PC-9 (cell line): ENCODE measurements at regions not wholly inside any gene's neighbourhood (a gene's known extent, or its start where the extent isn't known, plus 50 kb on each side); places are given as distances from the start of the nearest gene placed in this dataset.

ENCODE experiments used
- BruUV-seq: library from RNA; stranded (reverse); fragments of 400-500 nt; replicated peaks from 2 replicates; lab custom pipeline; 2021; lab: Mats Ljungman, UMichigan
- CTCF ChIA-PET: fragments of 300-600 bp; sonication (Branson Sonifier 250); formaldehyde crosslinking; loops from one replicate; lab custom pipeline; 2022; ENCODE audit warnings: antibody characterized with exemption; lab: Charles Lee
- POLR2A ChIA-PET: fragments of 300-600 bp; sonication (Branson Sonifier 250); formaldehyde crosslinking; loops from one replicate; lab custom pipeline; 2022; ENCODE audit warnings: antibody characterized with exemption; ENCODE audit not compliant: unreplicated experiment; lab: Charles Lee
- DNase-seq, 2 experiments: peaks; one replicate each; pipeline versions ENCODE4 v3.0.0 to v3.0.0-alpha.2; 2015 to 2022; ENCODE audit warnings: mixed read lengths in 1 of 2
- H2AFZ ChIP-seq: fragments of 200-600 bp; sonication (generic); 2 replicates; pipeline ENCODE4 v1.8.1; 2017; ENCODE audit warnings: antibody characterized with exemption
- H3F3A ChIP-seq: fragments of 200-600 bp; sonication (generic); 2 replicates; pipeline ENCODE4 v1.8.1; 2017; ENCODE audit warnings: antibody characterized with exemption, mild to moderate bottlenecking, low read depth; ENCODE audit not compliant: insufficient read depth
- H3K27ac ChIP-seq: fragments of 200-600 bp; sonication (generic); 2 replicates; pipeline ENCODE4 v1.6.1; 2016; ENCODE audit warnings: mixed run types
- H3K27me3 ChIP-seq: fragments of 200-600 bp; sonication (generic); 2 replicates; pipeline ENCODE4 v1.6.1; 2016; ENCODE audit warnings: low read depth, mixed run types; ENCODE audit not compliant: insufficient read depth
- H3K36me3 ChIP-seq: fragments of 200-600 bp; sonication (generic); 2 replicates; pipeline ENCODE4 v1.6.1; 2016; ENCODE audit warnings: low read depth, mixed run types
- H3K4me1 ChIP-seq: fragments of 200-600 bp; sonication (generic); replicated peaks from 2 replicates; pipeline ENCODE4 v1.6.1; 2016; ENCODE audit warnings: mixed run types; ENCODE audit not compliant: insufficient read depth
- H3K4me2 ChIP-seq: fragments of 200-600 bp; sonication (generic); 2 replicates; pipeline ENCODE4 v1.6.1; 2017; ENCODE audit warnings: mixed run types
- H3K4me3 ChIP-seq: fragments of 200-600 bp; sonication (generic); 2 replicates; pipeline ENCODE4 v1.6.1; 2016; ENCODE audit warnings: mixed run types
- H3K79me2 ChIP-seq: fragments of 200-600 bp; sonication (generic); 2 replicates; pipeline ENCODE4 v1.6.1; 2017; ENCODE audit warnings: low read depth, mixed run types
- H3K9me2 ChIP-seq: fragments of 200-600 bp; sonication (generic); 2 replicates; pipeline ENCODE4 v1.8.1; 2017; ENCODE audit warnings: mild to moderate bottlenecking; ENCODE audit not compliant: insufficient read depth
- H3K9me3 ChIP-seq: fragments of 200-600 bp; sonication (generic); 2 replicates; pipeline ENCODE4 v1.8.1; 2016; ENCODE audit warnings: low read depth; ENCODE audit not compliant: insufficient read depth
- H4K20me1 ChIP-seq: fragments of 200-600 bp; sonication (generic); 2 replicates; pipeline ENCODE4 v1.8.1; 2017; ENCODE audit not compliant: insufficient read depth
- EZH2 ChIP-seq: fragments of 200-600 bp; sonication (generic); IDR thresholded peaks from 2 replicates; pipeline ENCODE4 v1.8.0; 2017; ENCODE audit warnings: antibody characterized with exemption, low read depth
- intact Hi-C: fragments of 100-400 bp; cut with micrococcal nuclease; formaldehyde crosslinking; loops from one replicate; pipeline ENCODE4 v1.10.0; 2022; ENCODE audit not compliant: unreplicated experiment
- TF ChIP-seq, protein P1 (sequence below): fragments of 200-600 bp; sonication (generic); conservative IDR thresholded peaks from 2 replicates; pipeline ENCODE4 v1.6.1; 2017; ENCODE audit warnings: mixed run types, antibody characterized with exemption, mild to moderate bottlenecking, moderate library complexity

DNA sequence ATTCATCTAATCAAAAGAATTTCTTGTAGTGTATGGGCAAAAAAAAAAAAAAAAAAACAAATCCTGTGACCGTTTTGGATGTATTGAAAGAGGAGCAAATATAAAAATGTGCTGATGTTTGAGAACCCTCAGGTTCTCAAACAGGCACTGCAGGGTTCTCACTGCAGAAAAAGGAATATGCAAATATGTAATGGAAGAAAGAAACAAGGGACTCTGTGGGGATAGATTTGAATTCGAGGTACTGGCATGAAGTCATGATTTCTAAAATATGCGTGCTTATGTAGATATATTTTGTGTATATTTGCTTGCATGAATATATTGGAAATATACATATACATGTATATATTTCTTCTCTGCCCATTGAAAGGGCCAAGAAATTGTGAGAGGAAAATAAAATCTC lies 365.0 kb upstream of the RUNX1 start:
- no TSS peak for BruUV-seq
- POLR2A ChIA-PET: no interaction called here

DNA sequence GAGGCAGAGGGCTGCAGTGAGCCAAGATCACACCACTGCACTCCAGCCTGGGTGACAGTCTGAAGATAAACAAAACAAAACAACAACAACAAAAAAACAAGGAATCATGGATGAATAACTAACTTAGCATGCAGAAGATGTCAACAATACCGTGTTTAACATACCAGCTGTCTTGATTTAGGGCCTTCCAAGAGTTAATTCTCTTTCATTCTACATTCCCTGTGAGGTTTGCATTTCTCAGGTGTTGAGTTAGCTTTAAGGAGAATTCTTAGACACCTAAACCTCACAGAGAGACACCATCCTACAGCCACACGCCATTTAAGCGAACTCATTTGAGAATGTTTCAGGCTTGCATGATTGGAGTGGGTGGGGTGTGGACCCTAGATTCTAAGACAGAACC lies 363.1 kb upstream of the RUNX1 start:
- POLR2A ChIA-PET: no interaction called here

More for the DNA sequence above, 365.0 kb upstream of the RUNX1 start:
- H2AFZ ChIP-seq: no peak overlapping the region
- DNase-seq: no peak
- no peaks in the 10 kb centered on the region for H3K27me3 ChIP-seq
- no peak overlapping the region for H3K4me3 ChIP-seq
- CTCF ChIA-PET: no interaction called here
- no peaks in the 10 kb centered on the region for H3K4me1 ChIP-seq
- H4K20me1 ChIP-seq: no peaks in the 10 kb centered on the region
- no peaks in the 10 kb centered on the region for H3K36me3 ChIP-seq
- no peak overlapping the region for H3K27ac ChIP-seq
- no peaks in the 10 kb centered on the region for H3K9me3 ChIP-seq
- intact Hi-C loops: no loop called here
- H3K79me2 ChIP-seq: no peaks in the 10 kb centered on the region
- no peaks in the 10 kb centered on the region for H3F3A ChIP-seq
- H3K9me2 ChIP-seq: no peaks in the 10 kb centered on the region
- TF ChIP-seq EZH2: no peak
- TF ChIP-seq, protein P1, sequence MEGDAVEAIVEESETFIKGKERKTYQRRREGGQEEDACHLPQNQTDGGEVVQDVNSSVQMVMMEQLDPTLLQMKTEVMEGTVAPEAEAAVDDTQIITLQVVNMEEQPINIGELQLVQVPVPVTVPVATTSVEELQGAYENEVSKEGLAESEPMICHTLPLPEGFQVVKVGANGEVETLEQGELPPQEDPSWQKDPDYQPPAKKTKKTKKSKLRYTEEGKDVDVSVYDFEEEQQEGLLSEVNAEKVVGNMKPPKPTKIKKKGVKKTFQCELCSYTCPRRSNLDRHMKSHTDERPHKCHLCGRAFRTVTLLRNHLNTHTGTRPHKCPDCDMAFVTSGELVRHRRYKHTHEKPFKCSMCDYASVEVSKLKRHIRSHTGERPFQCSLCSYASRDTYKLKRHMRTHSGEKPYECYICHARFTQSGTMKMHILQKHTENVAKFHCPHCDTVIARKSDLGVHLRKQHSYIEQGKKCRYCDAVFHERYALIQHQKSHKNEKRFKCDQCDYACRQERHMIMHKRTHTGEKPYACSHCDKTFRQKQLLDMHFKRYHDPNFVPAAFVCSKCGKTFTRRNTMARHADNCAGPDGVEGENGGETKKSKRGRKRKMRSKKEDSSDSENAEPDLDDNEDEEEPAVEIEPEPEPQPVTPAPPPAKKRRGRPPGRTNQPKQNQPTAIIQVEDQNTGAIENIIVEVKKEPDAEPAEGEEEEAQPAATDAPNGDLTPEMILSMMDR: no peak
- H3K4me2 ChIP-seq: no peak overlapping the region

DNA sequence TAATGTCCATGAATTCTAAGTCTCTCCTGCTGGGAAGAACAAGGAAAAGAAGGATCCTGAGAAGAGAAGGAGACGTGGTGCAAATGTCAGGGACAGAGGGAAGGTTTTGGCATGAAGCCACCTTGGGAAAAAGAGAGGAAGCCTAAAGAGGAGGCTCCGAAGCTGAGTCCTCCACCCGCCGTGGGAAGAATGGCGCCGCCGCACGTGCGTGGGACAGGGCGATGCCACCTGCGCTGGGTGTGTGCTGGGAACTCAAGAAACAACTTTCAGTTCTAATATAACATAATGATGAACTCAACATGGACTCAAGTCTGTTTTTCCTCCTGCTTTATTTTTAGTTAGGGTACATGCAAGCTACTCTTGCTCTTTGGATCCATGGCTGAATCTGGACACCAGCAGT lies 362.3 kb upstream of the RUNX1 start:
- Histone ChIP-seq H3F3A (no peaks in the 10 kb centered on the region), H3K4me3 (no peak overlapping the region), H2AFZ (no peak overlapping the region), H3K9me3 (no peaks in the 10 kb centered on the region), H4K20me1 (no peaks in the 10 kb centered on the region), H3K27me3 (no peaks in the 10 kb centered on the region), H3K4me1 (no peaks in the 10 kb centered on the region), H3K79me2 (no peaks in the 10 kb centered on the region), H3K9me2 (no peaks in the 10 kb centered on the region), H3K4me2 (no peak overlapping the region), H3K27ac (no peak overlapping the region), H3K36me3 (no peaks in the 10 kb centered on the region)
- intact Hi-C loops: no loop called here
- CTCF ChIA-PET: no interaction called here
- POLR2A ChIA-PET: no interaction called here
- DNase-seq: no peak
- no peak for TF ChIP-seq EZH2
- TF ChIP-seq, protein P1: no peak
- BruUV-seq: no TSS peak

More for the DNA sequence above, 363.1 kb upstream of the RUNX1 start:
- no peak overlapping the region for H3K27ac ChIP-seq
- H4K20me1 ChIP-seq: no peaks in the 10 kb centered on the region
- no peak overlapping the region for H3K4me3 ChIP-seq
- no peaks in the 10 kb centered on the region for H3F3A ChIP-seq
- CTCF ChIA-PET: no interaction called here
- H3K9me3 ChIP-seq: no peaks in the 10 kb centered on the region
- H3K79me2 ChIP-seq: no peaks in the 10 kb centered on the region
- no peaks in the 10 kb centered on the region for H3K9me2 ChIP-seq
- no peak overlapping the region for H3K4me2 ChIP-seq
- intact Hi-C loops: no loop called here
- no TSS peak for BruUV-seq
- H2AFZ ChIP-seq: no peak overlapping the region
- no peak for DNase-seq
- TF ChIP-seq EZH2: no peak
- TF ChIP-seq, protein P1: no peak
- no peaks in the 10 kb centered on the region for H3K4me1 ChIP-seq
- H3K27me3 ChIP-seq: no peaks in the 10 kb centered on the region
- no peaks in the 10 kb centered on the region for H3K36me3 ChIP-seq
